Osteocyte (in vitro differentiated cells): ENCODE measurements at regions not wholly inside any gene's neighbourhood (a gene's known extent, or its start where the extent isn't known, plus 50 kb on each side); places are given as distances from the start of the nearest gene placed in this dataset.

ENCODE experiments used
- DNase-seq: peaks from one replicate; pipeline ENCODE4 v3.0.0; 2021; ENCODE audit warnings: mixed read lengths; ENCODE audit not compliant: unreplicated experiment; ENCODE audit errors: extremely low spot score
- H3K27ac Mint-ChIP-seq: one replicate; pipeline ENCODE4 v1.8.0; 2021; ENCODE audit warnings: mild to moderate bottlenecking, mixed read lengths; ENCODE audit not compliant: unreplicated experiment
- H3K27me3 Mint-ChIP-seq: one replicate; pipeline ENCODE4 v1.8.0; 2021; ENCODE audit warnings: mixed read lengths; ENCODE audit not compliant: unreplicated experiment
- H3K36me3 Mint-ChIP-seq: one replicate; pipeline ENCODE4 v1.8.0; 2021; ENCODE audit warnings: mixed read lengths; ENCODE audit not compliant: unreplicated experiment
- H3K4me1 Mint-ChIP-seq: one replicate; pipeline ENCODE4 v1.8.0; 2021; ENCODE audit warnings: mixed read lengths; ENCODE audit not compliant: unreplicated experiment
- H3K4me3 Mint-ChIP-seq: one replicate; pipeline ENCODE4 v1.8.0; 2021; ENCODE audit warnings: mild to moderate bottlenecking, moderate library complexity, mixed read lengths; ENCODE audit not compliant: unreplicated experiment
- H3K9me3 Mint-ChIP-seq: one replicate; pipeline ENCODE4 v1.8.0; 2021; ENCODE audit warnings: mixed read lengths; ENCODE audit not compliant: unreplicated experiment
- TF ChIP-seq, protein P1 (sequence below): fragments of 200-600 bp; sonication (generic); IDR thresholded peaks from 2 replicates; pipeline ENCODE4 v1.5.0; 2021; ENCODE audit warnings: antibody characterized with exemption, mild to moderate bottlenecking, moderate library complexity

DNA sequence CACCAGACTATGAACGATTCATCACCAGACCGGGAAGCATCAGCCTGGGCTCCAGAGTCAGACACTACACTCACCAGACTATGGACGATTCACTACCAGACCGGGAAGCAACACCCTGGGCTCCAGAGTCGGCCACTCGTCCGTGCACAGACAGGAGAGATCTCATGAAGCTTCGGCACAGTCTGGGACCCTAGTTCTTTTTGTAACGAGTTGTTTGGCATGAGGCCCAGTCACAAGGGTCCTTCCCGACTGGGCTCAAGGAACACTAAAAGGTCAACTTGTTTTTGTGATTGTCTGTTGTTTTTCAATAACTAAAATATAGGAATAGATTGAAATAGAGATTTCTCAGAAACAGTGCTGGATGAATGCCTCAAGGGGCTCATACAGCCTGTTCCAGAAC, 1141.6 kb upstream of the MIR17HG start:
- Mint-ChIP-seq H3K4me1 (peaks cover 4% of the 10 kb centered on the region), H3K27ac (no peak overlapping the region)

DNA sequence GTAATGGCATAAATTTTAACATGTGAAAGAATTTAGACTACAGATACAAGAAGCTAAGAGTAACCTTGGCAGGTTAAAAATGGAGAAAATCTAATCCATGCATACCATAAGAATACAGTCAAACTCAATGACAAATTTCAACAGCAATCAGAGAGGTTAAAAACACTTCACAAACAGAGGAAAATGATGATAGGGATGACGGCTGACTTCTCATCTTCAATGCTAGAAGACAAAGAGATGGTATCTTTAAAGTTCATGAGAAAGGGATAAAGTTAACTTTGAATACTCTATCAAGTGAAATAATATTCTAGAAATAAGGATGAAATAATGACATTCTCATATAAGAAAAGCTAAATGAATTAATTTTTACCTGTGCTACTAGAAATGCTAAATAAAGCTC, 1130.2 kb upstream of the MIR17HG start:
- TF ChIP-seq, protein P1, sequence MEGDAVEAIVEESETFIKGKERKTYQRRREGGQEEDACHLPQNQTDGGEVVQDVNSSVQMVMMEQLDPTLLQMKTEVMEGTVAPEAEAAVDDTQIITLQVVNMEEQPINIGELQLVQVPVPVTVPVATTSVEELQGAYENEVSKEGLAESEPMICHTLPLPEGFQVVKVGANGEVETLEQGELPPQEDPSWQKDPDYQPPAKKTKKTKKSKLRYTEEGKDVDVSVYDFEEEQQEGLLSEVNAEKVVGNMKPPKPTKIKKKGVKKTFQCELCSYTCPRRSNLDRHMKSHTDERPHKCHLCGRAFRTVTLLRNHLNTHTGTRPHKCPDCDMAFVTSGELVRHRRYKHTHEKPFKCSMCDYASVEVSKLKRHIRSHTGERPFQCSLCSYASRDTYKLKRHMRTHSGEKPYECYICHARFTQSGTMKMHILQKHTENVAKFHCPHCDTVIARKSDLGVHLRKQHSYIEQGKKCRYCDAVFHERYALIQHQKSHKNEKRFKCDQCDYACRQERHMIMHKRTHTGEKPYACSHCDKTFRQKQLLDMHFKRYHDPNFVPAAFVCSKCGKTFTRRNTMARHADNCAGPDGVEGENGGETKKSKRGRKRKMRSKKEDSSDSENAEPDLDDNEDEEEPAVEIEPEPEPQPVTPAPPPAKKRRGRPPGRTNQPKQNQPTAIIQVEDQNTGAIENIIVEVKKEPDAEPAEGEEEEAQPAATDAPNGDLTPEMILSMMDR, result no peak
- no peaks in the 10 kb centered on the region for H3K36me3 Mint-ChIP-seq
- peaks cover 8% of the 10 kb centered on the region for H3K9me3 Mint-ChIP-seq
- no peaks in the 10 kb centered on the region for H3K4me1 Mint-ChIP-seq
- H3K4me3 Mint-ChIP-seq, result no peak overlapping the region
- no peak for DNase-seq
- H3K27me3 Mint-ChIP-seq, result no peaks in the 10 kb centered on the region
- H3K27ac Mint-ChIP-seq, result no peak overlapping the region

More for the DNA sequence above, 1141.6 kb upstream of the MIR17HG start:
- TF ChIP-seq, protein P1, result no peak
- Mint-ChIP-seq H3K9me3 (no peaks in the 10 kb centered on the region), H3K27me3 (no peaks in the 10 kb centered on the region), H3K4me3 (no peak overlapping the region), H3K36me3 (no peaks in the 10 kb centered on the region)
- no peak for DNase-seq

DNA sequence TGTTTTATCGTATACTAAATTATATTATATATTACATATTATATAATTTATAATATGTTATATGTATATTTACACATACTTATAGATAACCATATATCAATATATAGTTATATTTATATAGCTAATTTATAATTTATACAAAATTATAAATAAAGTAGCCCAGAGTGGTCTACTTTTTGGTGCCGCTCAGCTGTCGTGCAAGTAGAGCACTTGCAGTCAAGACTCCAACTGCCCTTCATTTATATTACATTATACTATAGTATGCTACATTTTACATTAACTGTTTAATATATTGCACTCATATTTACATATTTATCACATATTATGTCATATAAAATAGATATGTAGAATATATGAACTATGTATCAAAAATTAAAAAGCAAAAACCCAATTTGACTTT, 1124.7 kb upstream of the MIR17HG start:
- H3K4me3 Mint-ChIP-seq, result no peak overlapping the region
- H3K9me3 Mint-ChIP-seq, result no peaks in the 10 kb centered on the region

DNA sequence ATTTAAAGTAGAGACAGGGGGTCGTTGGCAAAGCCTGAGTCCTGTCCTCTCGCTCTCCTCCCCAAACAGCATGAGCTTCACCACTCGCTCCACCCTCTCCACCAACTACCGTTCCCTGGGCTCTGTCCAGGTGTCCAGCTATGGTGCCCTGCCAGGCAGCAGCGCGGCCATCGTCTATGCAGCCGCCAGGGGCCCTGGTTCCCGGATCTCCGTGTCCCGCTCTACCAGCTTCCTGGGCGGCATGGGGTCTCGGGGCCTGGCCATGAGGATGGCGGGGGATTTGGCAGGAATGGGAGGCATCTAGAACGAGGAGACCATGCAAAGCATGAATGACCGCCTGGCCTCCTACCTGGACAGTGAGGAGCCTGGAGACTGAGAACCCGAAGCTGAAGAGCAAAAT, 1117.2 kb upstream of the MIR17HG start:
- TF ChIP-seq, protein P1, result no peak
- Mint-ChIP-seq H3K4me3 (no peak overlapping the region), H3K27ac (no peak overlapping the region)

More for the DNA sequence above, 1124.7 kb upstream of the MIR17HG start:
- Mint-ChIP-seq H3K4me1 (no peaks in the 10 kb centered on the region), H3K27me3 (no peaks in the 10 kb centered on the region), H3K36me3 (no peaks in the 10 kb centered on the region), H3K27ac (no peak overlapping the region)
- TF ChIP-seq, protein P1, result no peak
- no peak for DNase-seq

DNA sequence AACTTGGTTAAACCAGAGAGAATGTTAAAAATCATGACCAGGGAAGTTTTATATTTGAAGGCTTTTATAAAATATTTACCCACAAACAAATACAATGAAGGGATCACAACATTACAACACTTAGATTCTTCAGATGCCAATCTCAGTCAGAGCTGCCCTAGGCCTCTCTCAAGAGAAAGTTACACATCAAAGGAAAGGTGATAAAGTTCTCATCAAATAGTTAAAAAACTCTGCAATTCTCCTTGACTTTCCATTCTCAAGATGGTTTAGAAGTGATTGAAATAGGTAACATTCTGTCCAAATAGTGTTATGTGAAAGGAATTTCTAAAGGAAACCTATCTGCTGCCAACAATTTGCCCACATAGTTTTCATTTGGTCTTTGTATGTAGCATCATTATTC, 1115.2 kb upstream of the MIR17HG start:
- TF ChIP-seq, protein P1, result no peak
- peaks cover 4% of the 10 kb centered on the region for H3K9me3 Mint-ChIP-seq
- H3K27ac Mint-ChIP-seq, result no peak overlapping the region
- H3K36me3 Mint-ChIP-seq, result no peaks in the 10 kb centered on the region
- no peak overlapping the region for H3K4me3 Mint-ChIP-seq
- no peaks in the 10 kb centered on the region for H3K27me3 Mint-ChIP-seq
- no peak for DNase-seq
- H3K4me1 Mint-ChIP-seq, result peaks cover 4% of the 10 kb centered on the region

More for the DNA sequence above, 1117.2 kb upstream of the MIR17HG start:
- Mint-ChIP-seq H3K9me3 (peaks cover 4% of the 10 kb centered on the region), H3K27me3 (no peaks in the 10 kb centered on the region), H3K4me1 (peaks cover 4% of the 10 kb centered on the region), H3K36me3 (no peaks in the 10 kb centered on the region)
- no peak for DNase-seq
